ENCODE measurements at regions not wholly inside any gene's neighbourhood (a gene's known extent, or its start where the extent isn't known, plus 50 kb on each side); places are given as distances from the start of the nearest gene placed in this dataset.

DNA sequence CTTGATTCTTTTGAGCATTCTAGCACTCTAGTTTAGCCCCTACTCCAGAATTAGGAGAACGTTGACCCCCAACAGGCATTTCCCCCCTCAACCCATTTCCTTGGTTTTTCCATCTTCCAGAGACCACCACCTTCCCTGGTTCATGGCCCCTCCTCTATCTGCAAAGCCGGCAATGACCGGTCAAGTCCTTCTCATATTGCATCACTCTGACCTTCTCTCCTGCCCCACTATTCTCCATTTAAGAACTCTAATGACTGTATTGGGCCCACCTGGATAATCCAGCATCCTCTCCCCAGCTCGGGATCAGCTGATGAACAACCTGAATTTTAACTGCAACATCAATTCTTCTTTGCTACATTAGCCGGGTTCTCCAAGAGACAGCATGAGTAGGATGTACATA lies 437.4 kb downstream of the NPHP4 start:
- Histone ChIP-seq H3K9me2 (ENCODE audit: insufficient read depth) (no peaks in the 10 kb centered on the region), H3K9ac (ENCODE audit: low read length) (no peak overlapping the region), H3K27ac (ENCODE audit: low read depth, low read length) (no peak overlapping the region), H3K36me3 (ENCODE audit: control insufficient read depth in 1 of 2, insufficient read depth in 2 of 2, low read length in 2 of 2) (no peaks in the 10 kb centered on the region), H3K27me3 (ENCODE audit: insufficient read depth, low read length) (0 out of 2 replicates have a peak, but pooled peaks cover under 1% of the 10 kb centered on the region), H2AFZ (ENCODE audit: low read depth, low read length, poor library complexity, severe bottlenecking) (no peak overlapping the region), H3K4me1 (ENCODE audit: control insufficient read depth in 1 of 2, insufficient read depth in 2 of 2, low read length in 2 of 2) (peaks cover 0 to 7% of the 10 kb centered on the region in 2 experiments; a peak in 2 of 4 replicates), H3K4me3 (replicated peaks in 1 of 2; ENCODE audit: low read depth in 1 of 2, low read length in 2 of 2) (no peak overlapping the region), H3K9me3 (ENCODE audit: control insufficient read depth in 1 of 2, insufficient read depth in 1 of 2, low read depth in 1 of 2, low read length in 2 of 2) (no peaks in the 10 kb centered on the region), H3K79me2 (ENCODE audit: insufficient read depth, low read length) (no peaks in the 10 kb centered on the region), H4K20me1 (ENCODE audit: insufficient read depth) (no peaks in the 10 kb centered on the region), H3K4me2 (ENCODE audit: low read length) (no peak overlapping the region)
- no TSS peak for BruUV-seq (replicated peaks)
- intact Hi-C loops (cut with micrococcal nuclease), result no loop called here
- POLR2A ChIA-PET, result no interaction called here
- RAD21 ChIA-PET (ENCODE audit: low non-redundant PET in 1 of 2, low total read pairs in 2 of 2, uncharacterized antibody in 2 of 2, unreplicated experiment in 2 of 2), result no interaction called here
- ATAC-seq, result no peak
- CTCF ChIA-PET, result no interaction called here
- no peak for DNase-seq (ENCODE audit: low read depth, low spot score)
- TF ChIP-seq YY1 (IDR thresholded peaks at IDR 0.05; ENCODE audit: extremely low read depth, insufficient replicate concordance, low read depth, low read length), result no peak

DNA sequence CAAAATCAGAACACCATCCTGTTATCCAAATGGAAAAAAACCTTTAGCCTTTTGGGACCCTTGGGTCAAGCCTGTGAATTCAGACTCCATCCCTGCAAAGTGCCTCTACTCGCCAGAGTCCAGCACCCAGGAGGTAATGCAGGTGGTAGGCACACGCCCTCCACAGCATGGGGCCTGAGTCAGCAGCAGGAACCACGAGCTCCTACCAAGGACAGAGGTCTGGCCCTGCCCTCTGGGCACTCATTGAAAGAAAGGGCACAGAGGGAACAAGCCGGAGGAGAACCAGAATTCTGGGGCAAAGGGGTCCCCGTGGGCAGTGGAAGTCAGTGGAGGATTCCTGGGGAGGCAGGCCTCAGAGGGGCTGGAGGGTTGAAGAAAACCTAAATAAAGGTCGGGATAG lies 438.1 kb downstream of the NPHP4 start:
- POLR2A ChIA-PET, result no interaction called here
- no peaks in the 10 kb centered on the region for H4K20me1 ChIP-seq (ENCODE audit: insufficient read depth)
- peaks cover 0 to 7% of the 10 kb centered on the region in 2 experiments; a peak in 2 of 4 replicates for H3K4me1 ChIP-seq (ENCODE audit: control insufficient read depth in 1 of 2, insufficient read depth in 2 of 2, low read length in 2 of 2)
- H3K9me2 ChIP-seq (ENCODE audit: insufficient read depth), result no peaks in the 10 kb centered on the region
- H3K9me3 ChIP-seq (ENCODE audit: control insufficient read depth in 1 of 2, insufficient read depth in 1 of 2, low read depth in 1 of 2, low read length in 2 of 2), result no peaks in the 10 kb centered on the region
- no TSS peak for BruUV-seq (replicated peaks)
- CTCF ChIA-PET, result no interaction called here
- no peak overlapping the region for H3K4me2 ChIP-seq (ENCODE audit: low read length)
- no peak for ATAC-seq
- intact Hi-C loops (cut with micrococcal nuclease), result no loop called here
- no peaks in the 10 kb centered on the region for H3K79me2 ChIP-seq (ENCODE audit: insufficient read depth, low read length)
- H3K36me3 ChIP-seq (ENCODE audit: control insufficient read depth in 1 of 2, insufficient read depth in 2 of 2, low read length in 2 of 2), result no peaks in the 10 kb centered on the region
- TF ChIP-seq, protein P1, sequence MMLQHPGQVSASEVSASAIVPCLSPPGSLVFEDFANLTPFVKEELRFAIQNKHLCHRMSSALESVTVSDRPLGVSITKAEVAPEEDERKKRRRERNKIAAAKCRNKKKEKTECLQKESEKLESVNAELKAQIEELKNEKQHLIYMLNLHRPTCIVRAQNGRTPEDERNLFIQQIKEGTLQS (IDR thresholded peaks at IDR 0.05), result no peak
- TF ChIP-seq, protein P2, sequence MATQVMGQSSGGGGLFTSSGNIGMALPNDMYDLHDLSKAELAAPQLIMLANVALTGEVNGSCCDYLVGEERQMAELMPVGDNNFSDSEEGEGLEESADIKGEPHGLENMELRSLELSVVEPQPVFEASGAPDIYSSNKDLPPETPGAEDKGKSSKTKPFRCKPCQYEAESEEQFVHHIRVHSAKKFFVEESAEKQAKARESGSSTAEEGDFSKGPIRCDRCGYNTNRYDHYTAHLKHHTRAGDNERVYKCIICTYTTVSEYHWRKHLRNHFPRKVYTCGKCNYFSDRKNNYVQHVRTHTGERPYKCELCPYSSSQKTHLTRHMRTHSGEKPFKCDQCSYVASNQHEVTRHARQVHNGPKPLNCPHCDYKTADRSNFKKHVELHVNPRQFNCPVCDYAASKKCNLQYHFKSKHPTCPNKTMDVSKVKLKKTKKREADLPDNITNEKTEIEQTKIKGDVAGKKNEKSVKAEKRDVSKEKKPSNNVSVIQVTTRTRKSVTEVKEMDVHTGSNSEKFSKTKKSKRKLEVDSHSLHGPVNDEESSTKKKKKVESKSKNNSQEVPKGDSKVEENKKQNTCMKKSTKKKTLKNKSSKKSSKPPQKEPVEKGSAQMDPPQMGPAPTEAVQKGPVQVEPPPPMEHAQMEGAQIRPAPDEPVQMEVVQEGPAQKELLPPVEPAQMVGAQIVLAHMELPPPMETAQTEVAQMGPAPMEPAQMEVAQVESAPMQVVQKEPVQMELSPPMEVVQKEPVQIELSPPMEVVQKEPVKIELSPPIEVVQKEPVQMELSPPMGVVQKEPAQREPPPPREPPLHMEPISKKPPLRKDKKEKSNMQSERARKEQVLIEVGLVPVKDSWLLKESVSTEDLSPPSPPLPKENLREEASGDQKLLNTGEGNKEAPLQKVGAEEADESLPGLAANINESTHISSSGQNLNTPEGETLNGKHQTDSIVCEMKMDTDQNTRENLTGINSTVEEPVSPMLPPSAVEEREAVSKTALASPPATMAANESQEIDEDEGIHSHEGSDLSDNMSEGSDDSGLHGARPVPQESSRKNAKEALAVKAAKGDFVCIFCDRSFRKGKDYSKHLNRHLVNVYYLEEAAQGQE (IDR thresholded peaks at IDR 0.05; ENCODE audit: low read depth), result peak; percentile 30
- RAD21 ChIA-PET (ENCODE audit: low non-redundant PET in 1 of 2, low total read pairs in 2 of 2, uncharacterized antibody in 2 of 2, unreplicated experiment in 2 of 2), result no interaction called here
- H3K4me3 ChIP-seq (replicated peaks in 1 of 2; ENCODE audit: low read depth in 1 of 2, low read length in 2 of 2), result no peak overlapping the region
- no peak overlapping the region for H3K27ac ChIP-seq (ENCODE audit: low read depth, low read length)
- no peak overlapping the region for H2AFZ ChIP-seq (ENCODE audit: low read depth, low read length, poor library complexity, severe bottlenecking)
- DNase-seq (ENCODE audit: low read depth, low spot score), result no peak
- no peak overlapping the region for H3K9ac ChIP-seq (ENCODE audit: low read length)
- H3K27me3 ChIP-seq (ENCODE audit: insufficient read depth, low read length), result 0 out of 2 replicates have a peak, but pooled peaks cover 5% of the 10 kb centered on the region

All from HCT116 (cell line).